Chondrocyte (in vitro differentiated cells): ENCODE measurements at regions not wholly inside any gene's neighbourhood (a gene's known extent, or its start where the extent isn't known, plus 50 kb on each side); places are given as distances from the start of the nearest gene placed in this dataset.

ENCODE experiments used
- DNase-seq: peaks from one replicate; pipeline ENCODE4 v3.0.0; 2021; ENCODE audit warnings: mixed read lengths, low spot score
- H3K27ac Mint-ChIP-seq: one replicate; pipeline ENCODE4 v1.8.0; 2021; ENCODE audit warnings: mild to moderate bottlenecking, moderate library complexity, mixed read lengths; ENCODE audit not compliant: unreplicated experiment
- H3K27me3 Mint-ChIP-seq: 2 replicates; pipeline ENCODE4 v1.8.0; 2021; ENCODE audit warnings: low read depth, mixed read lengths
- H3K36me3 Mint-ChIP-seq: 2 replicates; pipeline ENCODE4 v1.8.0; 2021; ENCODE audit warnings: low read depth, mixed read lengths
- H3K4me1 Mint-ChIP-seq: 2 replicates; pipeline ENCODE4 v1.8.0; 2021; ENCODE audit warnings: low read depth, mild to moderate bottlenecking, mixed read lengths
- H3K4me3 Mint-ChIP-seq: one replicate; pipeline ENCODE4 v1.8.0; 2021; ENCODE audit warnings: mild to moderate bottlenecking, moderate library complexity, mixed read lengths; ENCODE audit not compliant: unreplicated experiment
- H3K9me3 Mint-ChIP-seq: 2 replicates; pipeline ENCODE4 v1.8.0; 2021; ENCODE audit warnings: low read depth, mixed read lengths
- CTCF ChIP-seq: fragments of 200-600 bp; sonication (generic); IDR thresholded peaks from 2 replicates; pipeline ENCODE4 v1.5.0; 2021; ENCODE audit warnings: antibody characterized with exemption, mild to moderate bottlenecking, moderate library complexity

- Mint-ChIP-seq H3K36me3 (no peaks in the 10 kb centered on the region), H3K27ac (no peak overlapping the region), H3K27me3 (no peaks in the 10 kb centered on the region), H3K9me3 (no peaks in the 10 kb centered on the region), H3K4me3 (no peak overlapping the region), H3K4me1 (peaks cover 9% of the 10 kb centered on the region)
- TF ChIP-seq CTCF, result no peak
- DNase-seq, result no peak
Measured at GRCh38 chr12:60197589-60197988, 601.8 kb downstream of the SLC16A7 start.

GRCh38 chr12:60201891-60202290, 606.1 kb downstream of the SLC16A7 start:
- Mint-ChIP-seq H3K36me3 (no peaks in the 10 kb centered on the region), H3K9me3 (no peaks in the 10 kb centered on the region), H3K27ac (no peak overlapping the region), H3K4me3 (no peak overlapping the region), H3K27me3 (no peaks in the 10 kb centered on the region), H3K4me1 (peaks cover 21% of the 10 kb centered on the region)
- TF ChIP-seq CTCF, result no peak
- no peak for DNase-seq

- H3K4me3 Mint-ChIP-seq, result no peak overlapping the region
- H3K27me3 Mint-ChIP-seq, result no peaks in the 10 kb centered on the region
- H3K4me1 Mint-ChIP-seq, result peaks cover 21% of the 10 kb centered on the region
- no peak overlapping the region for H3K27ac Mint-ChIP-seq
- no peak for TF ChIP-seq CTCF
- H3K36me3 Mint-ChIP-seq, result no peaks in the 10 kb centered on the region
- H3K9me3 Mint-ChIP-seq, result no peaks in the 10 kb centered on the region
- no peak for DNase-seq
Measured at GRCh38 chr12:60205500-60205899, 609.7 kb downstream of the SLC16A7 start.

- TF ChIP-seq CTCF, result no peak
- H3K36me3 Mint-ChIP-seq, result peaks cover 3% of the 10 kb centered on the region
- DNase-seq, result no peak
- H3K27me3 Mint-ChIP-seq, result no peaks in the 10 kb centered on the region
- H3K27ac Mint-ChIP-seq, result no peak overlapping the region
- H3K9me3 Mint-ChIP-seq, result peaks cover 11% of the 10 kb centered on the region
- H3K4me3 Mint-ChIP-seq, result no peak overlapping the region
- peaks cover 8% of the 10 kb centered on the region for H3K4me1 Mint-ChIP-seq
Measured at GRCh38 chr12:60209521-60209920, 613.7 kb downstream of the SLC16A7 start.

- Mint-ChIP-seq H3K9me3 (peaks cover 11% of the 10 kb centered on the region), H3K27me3 (no peaks in the 10 kb centered on the region), H3K4me1 (peaks cover 6% of the 10 kb centered on the region), H3K4me3 (no peak overlapping the region), H3K36me3 (peaks cover 3% of the 10 kb centered on the region), H3K27ac (no peak overlapping the region)
- no peak for DNase-seq
- no peak for TF ChIP-seq CTCF
Measured at GRCh38 chr12:60209933-60210332, 614.1 kb downstream of the SLC16A7 start.
